ENCODE measurements at regions not wholly inside any gene's neighbourhood (a gene's known extent, or its start where the extent isn't known, plus 50 kb on each side); places are given as distances from the start of the nearest gene placed in this dataset.

- no peak overlapping the region for H3K27ac ChIP-seq (ENCODE audit: low read depth, low read length)
Measured at GRCh38 chr5:125510651-125511050, 764.2 kb upstream of the ZNF608 start.

GRCh38 chr5:125517973-125518550, 771.6 kb upstream of the ZNF608 start:
- 76 to 83% (median 83%) methylated on average over 3 of the region's 3 CpGs for WGBS, 3 donors
- no peak overlapping the region for H3K27ac ChIP-seq (ENCODE audit: low read depth, low read length)

- WGBS, 3 donors: 0 to 97% (median 90%) methylated on average over 1 of the region's 1 CpG
- no peak overlapping the region for H3K27ac ChIP-seq (ENCODE audit: low read depth, low read length)
Measured at GRCh38 chr5:125521289-125521688, 774.9 kb upstream of the ZNF608 start.

GRCh38 chr5:125525356-125525755, 778.9 kb upstream of the ZNF608 start:
- no peak overlapping the region for H3K27ac ChIP-seq (ENCODE audit: low read depth, low read length)
- 57 to 81% (median 61%) methylated on average over 4 of the region's 4 CpGs for WGBS, 3 donors

- no peak overlapping the region for H3K27ac ChIP-seq (ENCODE audit: low read depth, low read length)
Measured at GRCh38 chr5:125526966-125527365, 780.5 kb upstream of the ZNF608 start.

- WGBS, 3 donors: 92 to 100% (median 100%) methylated on average over 1 of the region's 1 CpG
- H3K27ac ChIP-seq (ENCODE audit: low read depth, low read length): no peak overlapping the region
Measured at GRCh38 chr5:125528881-125529280, 782.4 kb upstream of the ZNF608 start.

- no peak overlapping the region for H3K27ac ChIP-seq (ENCODE audit: low read depth, low read length)
- 91 to 93% (median 91%) methylated on average over 5 of the region's 5 CpGs for WGBS, 3 donors
Measured at GRCh38 chr5:125530833-125531615, 784.6 kb upstream of the ZNF608 start.

GRCh38 chr5:125536095-125536494, 789.7 kb upstream of the ZNF608 start:
- no peak overlapping the region for H3K27ac ChIP-seq (ENCODE audit: low read depth, low read length)

- 51 to 64% (median 58%) methylated on average over 1 of the region's 1 CpG for WGBS, 3 donors
- no peak overlapping the region for H3K27ac ChIP-seq (ENCODE audit: low read depth, low read length)
Measured at GRCh38 chr5:125536582-125536981, 790.1 kb upstream of the ZNF608 start.

- WGBS, 3 donors: 81 to 93% (median 90%) methylated on average over 2 of the region's 2 CpGs
- H3K27ac ChIP-seq (ENCODE audit: low read depth, low read length): no peak overlapping the region
Measured at GRCh38 chr5:125537661-125538060, 791.2 kb upstream of the ZNF608 start.

GRCh38 chr5:125538469-125538868, 792.0 kb upstream of the ZNF608 start:
- 82 to 90% (median 88%) methylated on average over 2 of the region's 2 CpGs for WGBS, 3 donors
- no peak overlapping the region for H3K27ac ChIP-seq (ENCODE audit: low read depth, low read length)

- 89 to 96% (median 91%) methylated on average over 2 of the region's 2 CpGs for WGBS, 3 donors
- H3K27ac ChIP-seq (ENCODE audit: low read depth, low read length): no peak overlapping the region
Measured at GRCh38 chr5:125541085-125541484, 794.6 kb upstream of the ZNF608 start.

- H3K27ac ChIP-seq (ENCODE audit: low read depth, low read length): no peak overlapping the region
- WGBS, 3 donors: 30 to 43% (median 34%) methylated on average over 2 of the region's 2 CpGs
Measured at GRCh38 chr5:125549322-125549911, 803.0 kb upstream of the ZNF608 start.

- no peak overlapping the region for H3K27ac ChIP-seq (ENCODE audit: low read depth, low read length)
- 11 to 27% (median 20%) methylated on average over 2 of the region's 2 CpGs for WGBS, 3 donors
Measured at GRCh38 chr5:125550274-125550673, 803.8 kb upstream of the ZNF608 start.

GRCh38 chr5:125551246-125551645, 804.8 kb upstream of the ZNF608 start:
- no peak overlapping the region for H3K27ac ChIP-seq (ENCODE audit: low read depth, low read length)

GRCh38 chr5:125551797-125552196, 805.4 kb upstream of the ZNF608 start:
- 92 to 95% (median 93%) methylated on average over 4 of the region's 4 CpGs for WGBS, 3 donors
- no peak overlapping the region for H3K27ac ChIP-seq (ENCODE audit: low read depth, low read length)

- H3K27ac ChIP-seq (ENCODE audit: low read depth, low read length): no peak overlapping the region
- WGBS, 3 donors: 70 to 78% (median 76%) methylated on average over 1 of the region's 1 CpG
Measured at GRCh38 chr5:125552486-125552885, 806.0 kb upstream of the ZNF608 start.

- H3K27ac ChIP-seq (ENCODE audit: low read depth, low read length): no peak overlapping the region
- WGBS, 3 donors: 81 to 91% (median 87%) methylated on average over 2 of the region's 2 CpGs
Measured at GRCh38 chr5:125554355-125554754, 807.9 kb upstream of the ZNF608 start.

- no peak overlapping the region for H3K27ac ChIP-seq (ENCODE audit: low read depth, low read length)
- 87 to 92% (median 91%) methylated on average over 4 of the region's 4 CpGs for WGBS, 3 donors
Measured at GRCh38 chr5:125555591-125555990, 809.2 kb upstream of the ZNF608 start.

GRCh38 chr5:125558016-125558415, 811.6 kb upstream of the ZNF608 start:
- no peak overlapping the region for H3K27ac ChIP-seq (ENCODE audit: low read depth, low read length)
- WGBS, 3 donors: 92 to 93% (median 92%) methylated on average over 1 of the region's 1 CpG
